ENCODE measurements at regions not wholly inside any gene's neighbourhood (a gene's known extent, or its start where the extent isn't known, plus 50 kb on each side); places are given as distances from the start of the nearest gene placed in this dataset.

DNA sequence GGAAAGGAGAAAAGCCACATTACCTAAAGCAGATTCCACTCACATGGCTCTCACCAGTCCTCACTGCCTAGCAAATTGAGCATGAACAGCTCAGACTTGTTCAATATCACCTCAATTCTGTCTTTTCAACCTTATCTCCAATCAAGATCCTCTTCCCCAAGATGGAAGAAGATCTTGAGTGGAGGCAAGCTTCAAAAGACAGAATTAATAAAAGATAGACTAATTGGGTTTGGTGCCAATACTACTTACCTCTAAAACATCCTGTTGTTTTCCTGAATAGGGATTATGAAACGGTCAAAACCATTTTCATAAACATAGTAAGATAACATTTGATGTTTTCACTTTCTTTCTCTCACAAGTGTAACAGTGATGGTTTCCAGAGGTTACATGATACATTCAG is 349.2 kb upstream of the PLD5 start:
- Mint-ChIP-seq H3K9me3 (no peaks in the 10 kb centered on the region), H3K4me1 (no peaks in the 10 kb centered on the region), H3K27me3 (ENCODE audit: low read depth) (peaks cover 18% of the 10 kb centered on the region), H3K27ac (no peak overlapping the region), H3K36me3 (ENCODE audit: low read depth) (no peaks in the 10 kb centered on the region), H3K4me3 (no peak overlapping the region)
- TF ChIP-seq CTCF (IDR thresholded peaks at IDR 0.05; ENCODE audit: unreplicated experiment in 3 of 3), result no peak

- no peak for TF ChIP-seq CTCF (IDR thresholded peaks at IDR 0.05; ENCODE audit: unreplicated experiment in 3 of 3)
- Mint-ChIP-seq H3K27ac (no peak overlapping the region), H3K9me3 (no peaks in the 10 kb centered on the region), H3K36me3 (ENCODE audit: low read depth) (no peaks in the 10 kb centered on the region), H3K4me1 (no peaks in the 10 kb centered on the region), H3K27me3 (ENCODE audit: low read depth) (peaks cover 15% of the 10 kb centered on the region), H3K4me3 (no peak overlapping the region)
Observed at GRCh38 chr1:242872521-242872920, 348.0 kb upstream of the PLD5 start.

- no peak overlapping the region for H3K4me3 Mint-ChIP-seq
- H3K4me1 Mint-ChIP-seq, result no peaks in the 10 kb centered on the region
- no peaks in the 10 kb centered on the region for H3K9me3 Mint-ChIP-seq
- TF ChIP-seq CTCF (IDR thresholded peaks at IDR 0.05; ENCODE audit: unreplicated experiment in 3 of 3), result no peak
- H3K27ac Mint-ChIP-seq, result no peak overlapping the region
- no peaks in the 10 kb centered on the region for H3K36me3 Mint-ChIP-seq (ENCODE audit: low read depth)
- H3K27me3 Mint-ChIP-seq (ENCODE audit: low read depth), result peaks cover 12% of the 10 kb centered on the region
Observed at GRCh38 chr1:242871471-242872030, 347.1 kb upstream of the PLD5 start.

DNA sequence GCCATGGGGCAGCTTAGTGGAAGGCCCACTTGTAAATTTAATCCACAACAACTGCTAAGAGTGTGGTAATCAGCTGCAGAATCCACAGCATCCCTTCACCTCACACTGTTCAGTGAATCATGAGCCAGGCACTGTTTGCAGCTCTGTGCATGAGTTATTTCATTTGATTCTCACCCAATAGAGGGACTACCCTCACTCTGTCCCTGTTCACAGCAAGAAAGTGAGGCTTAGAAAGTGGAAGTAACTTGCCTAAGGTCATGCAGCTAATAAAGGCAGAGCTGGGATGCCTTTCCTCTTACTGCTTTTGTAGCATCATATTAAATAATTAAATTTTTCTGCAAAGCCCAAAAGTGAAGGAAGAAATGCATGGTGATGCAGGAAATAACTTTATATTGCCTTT is 346.5 kb upstream of the PLD5 start:
- Mint-ChIP-seq H3K4me1 (no peaks in the 10 kb centered on the region), H3K9me3 (no peaks in the 10 kb centered on the region), H3K4me3 (no peak overlapping the region), H3K27me3 (ENCODE audit: low read depth) (peaks cover 12% of the 10 kb centered on the region), H3K36me3 (ENCODE audit: low read depth) (no peaks in the 10 kb centered on the region), H3K27ac (no peak overlapping the region)
- TF ChIP-seq CTCF (IDR thresholded peaks at IDR 0.05; ENCODE audit: unreplicated experiment in 3 of 3), result no peak

GRCh38 chr1:242856289-242856688 is 331.8 kb upstream of the PLD5 start:
- H3K27ac Mint-ChIP-seq, result no peak overlapping the region
- peaks cover 15% of the 10 kb centered on the region for H3K27me3 Mint-ChIP-seq (ENCODE audit: low read depth)
- peaks cover 3% of the 10 kb centered on the region for H3K9me3 Mint-ChIP-seq
- no peak overlapping the region for H3K4me3 Mint-ChIP-seq
- TF ChIP-seq CTCF (IDR thresholded peaks at IDR 0.05; ENCODE audit: unreplicated experiment in 3 of 3), result no peak
- H3K4me1 Mint-ChIP-seq, result no peaks in the 10 kb centered on the region
- no peaks in the 10 kb centered on the region for H3K36me3 Mint-ChIP-seq (ENCODE audit: low read depth)

DNA sequence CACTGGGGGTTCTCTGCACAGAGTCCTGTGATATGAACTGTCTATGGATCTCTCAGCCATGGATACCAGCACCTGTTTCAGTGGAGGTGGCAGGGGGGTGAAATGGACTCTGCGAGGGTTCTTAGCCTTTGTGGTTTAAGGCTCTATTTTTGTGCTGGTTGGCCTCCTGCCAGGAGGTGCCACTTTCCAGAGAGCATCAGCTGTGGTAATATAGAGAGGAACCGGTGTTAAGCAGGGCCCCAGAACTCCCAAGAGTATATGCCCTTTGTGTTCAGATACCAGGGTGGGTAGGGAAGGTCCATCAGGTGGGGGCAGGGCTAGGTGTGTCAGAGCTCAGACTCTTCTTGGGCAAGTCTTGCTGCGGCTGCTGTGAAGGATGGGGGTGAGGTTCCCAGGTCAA is 330.0 kb upstream of the PLD5 start:
- H3K9me3 Mint-ChIP-seq, result peaks cover 7% of the 10 kb centered on the region
- no peak overlapping the region for H3K27ac Mint-ChIP-seq
- H3K4me3 Mint-ChIP-seq, result no peak overlapping the region
- TF ChIP-seq CTCF (IDR thresholded peaks at IDR 0.05; ENCODE audit: unreplicated experiment in 3 of 3), result no peak
- no peaks in the 10 kb centered on the region for H3K36me3 Mint-ChIP-seq (ENCODE audit: low read depth)
- H3K27me3 Mint-ChIP-seq (ENCODE audit: low read depth), result peaks cover 22% of the 10 kb centered on the region
- H3K4me1 Mint-ChIP-seq, result no peaks in the 10 kb centered on the region

Data from nephron (organoid).